ENCODE measurements at regions not wholly inside any gene's neighbourhood (a gene's known extent, or its start where the extent isn't known, plus 50 kb on each side); places are given as distances from the start of the nearest gene placed in this dataset.
"Not testable (repeated sequence)": the region's sequence is repeated elsewhere in the genome, so short reads cannot be mapped to it uniquely, and the experiment has no call there.

GRCh38 chr7:13724977-13725566 is 264.4 kb downstream of the ETV1 start:
- TF ChIP-seq CTCF (IDR thresholded peaks at IDR 0.05; ENCODE audit: low read length, missing control alignments): no peak

GRCh38 chr7:13725591-13725990 is 263.9 kb downstream of the ETV1 start:
- DNase-seq (ENCODE audit: low read depth): peak; percentile 20
- TF ChIP-seq CTCF (IDR thresholded peaks at IDR 0.05; ENCODE audit: low read length, missing control alignments): peak; percentile 8
- no peak overlapping the region for H3K4me3 ChIP-seq (replicated peaks; ENCODE audit: low read depth, low read length)

More at GRCh38 chr7:13724977-13725566, 264.4 kb downstream of the ETV1 start:
- DNase-seq (ENCODE audit: low read depth): no peak
- no peak overlapping the region for H3K4me3 ChIP-seq (replicated peaks; ENCODE audit: low read depth, low read length)

DNA sequence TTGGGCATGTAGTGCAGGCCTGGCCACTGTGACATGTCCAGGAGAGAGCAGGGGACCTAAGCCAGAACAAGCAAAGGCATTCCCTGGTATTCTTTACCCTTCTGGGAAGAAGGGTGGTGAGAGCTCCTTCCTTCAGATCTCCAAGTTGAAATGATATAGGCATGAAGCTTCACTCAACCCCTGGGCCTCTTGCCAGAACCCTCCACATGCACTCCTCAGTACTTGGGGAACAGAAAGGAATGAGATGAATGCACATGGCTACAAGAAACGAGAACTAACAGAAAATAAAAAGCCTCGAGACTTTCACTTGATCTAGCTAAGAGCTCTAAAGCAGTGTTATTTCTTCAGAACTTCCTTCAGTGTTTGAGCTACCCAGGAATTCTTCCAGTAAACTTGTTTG is 262.2 kb downstream of the ETV1 start:
- no peak for TF ChIP-seq CTCF (IDR thresholded peaks at IDR 0.05; ENCODE audit: low read length, missing control alignments)
- no peak overlapping the region for H3K4me3 ChIP-seq (replicated peaks; ENCODE audit: low read depth, low read length)
- no peak for DNase-seq (ENCODE audit: low read depth)

- no peak for DNase-seq (ENCODE audit: low read depth)
- no peak overlapping the region for H3K4me3 ChIP-seq (replicated peaks; ENCODE audit: low read depth, low read length)
- no peak for TF ChIP-seq CTCF (IDR thresholded peaks at IDR 0.05; ENCODE audit: low read length, missing control alignments)
Measured at GRCh38 chr7:13727751-13728150, 261.7 kb downstream of the ETV1 start.

GRCh38 chr7:13728430-13728829 is 261.0 kb downstream of the ETV1 start:
- DNase-seq (ENCODE audit: low read depth); H3K4me3 ChIP-seq (replicated peaks; ENCODE audit: low read depth, low read length): not testable (repeated sequence)

DNA sequence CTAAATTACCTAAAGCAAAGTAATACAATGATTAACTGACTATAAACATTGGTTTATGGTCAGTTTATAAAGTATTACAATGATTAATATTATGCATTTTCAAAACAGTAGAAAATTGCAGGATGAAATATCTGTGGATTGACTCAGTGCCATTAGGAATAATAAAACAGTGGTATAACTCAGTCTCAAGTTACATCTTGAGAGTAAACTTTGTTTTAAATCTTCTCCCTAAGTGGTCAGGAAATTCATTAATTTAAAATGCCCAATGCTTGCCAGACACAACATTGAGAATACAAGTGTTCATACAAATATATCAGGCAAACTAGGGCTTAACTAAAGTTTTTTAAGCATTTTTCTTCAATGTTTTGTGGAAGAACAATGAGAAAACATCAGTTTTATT is 257.8 kb downstream of the ETV1 start:
- H3K4me3 ChIP-seq (replicated peaks; ENCODE audit: low read depth, low read length): no peak overlapping the region
- TF ChIP-seq CTCF (IDR thresholded peaks at IDR 0.05; ENCODE audit: low read length, missing control alignments): no peak
- DNase-seq (ENCODE audit: low read depth): no peak

DNA sequence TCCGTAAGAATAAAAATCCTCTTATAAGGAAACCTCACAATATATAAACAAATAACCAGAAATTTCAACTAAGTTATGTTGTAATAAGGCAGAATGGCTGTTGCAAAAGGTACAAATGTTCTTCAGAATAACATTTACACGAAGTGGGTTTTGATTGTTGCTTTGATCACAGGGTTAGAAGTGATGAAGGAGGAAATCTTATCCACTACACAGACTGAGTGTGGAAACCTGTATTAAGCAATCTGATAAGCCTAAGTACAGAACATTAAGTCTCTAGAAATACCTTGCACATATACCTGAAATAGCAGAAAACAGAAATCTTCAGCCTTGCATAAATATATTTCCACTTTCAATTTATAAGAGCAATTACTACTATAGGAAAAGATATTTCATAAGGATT is 251.9 kb downstream of the ETV1 start:
- no peak for DNase-seq (ENCODE audit: low read depth)
- no peak overlapping the region for H3K4me3 ChIP-seq (replicated peaks; ENCODE audit: low read depth, low read length)
- TF ChIP-seq CTCF (IDR thresholded peaks at IDR 0.05; ENCODE audit: low read length, missing control alignments): no peak
